DND-41 (cell line): ENCODE measurements at regions not wholly inside any gene's neighbourhood (a gene's known extent, or its start where the extent isn't known, plus 50 kb on each side); places are given as distances from the start of the nearest gene placed in this dataset.

Experiments
- ATAC-seq: fragments of 200-7000 bp; cut with Tn5 transposase; 3 replicates; pipeline ENCODE4 v1.9.1; 2021; ENCODE audit warnings: low read depth; ENCODE audit not compliant: insufficient read depth
- DNase-seq: peaks from one replicate; pipeline ENCODE4 v3.0.0-alpha.2; 2020
- H2AFZ ChIP-seq: 2 replicates; pipeline ENCODE4 v1.6.0; 2012; ENCODE audit warnings: low read depth, low read length
- H3K27ac ChIP-seq: 2 replicates; pipeline ENCODE4 v1.5.1; 2012; ENCODE audit warnings: low read length, inconsistent platforms
- H3K27me3 ChIP-seq: fragments of 200-600 bp; sonication (generic); 2 replicates; pipeline ENCODE4 v1.6.0; 2012; ENCODE audit warnings: low read length, mild to moderate bottlenecking, inconsistent platforms; ENCODE audit not compliant: insufficient read depth, poor library complexity
- H3K36me3 ChIP-seq: 2 replicates; pipeline ENCODE4 v1.5.1; 2012; ENCODE audit warnings: low read length, inconsistent platforms; ENCODE audit not compliant: insufficient read depth
- H3K4me1 ChIP-seq: 2 replicates; pipeline ENCODE4 v1.5.1; 2012; ENCODE audit warnings: mild to moderate bottlenecking, low read length; ENCODE audit not compliant: insufficient read depth
- H3K4me2 ChIP-seq: 2 replicates; pipeline ENCODE4 v1.6.0; 2012; ENCODE audit warnings: mild to moderate bottlenecking, moderate library complexity, low read length, inconsistent platforms; ENCODE audit not compliant: insufficient read depth
- H3K4me3 ChIP-seq, 2 experiments: fragments of 200-600 bp in 1 of 2; shearing (Covaris generic) in 1 of 2; 2 replicates each; pipeline ENCODE4 v1.5.1; 2012 to 2016; ENCODE audit warnings: inconsistent platforms in 2 of 2, low read length in 2 of 2, mild to moderate bottlenecking in 2 of 2, low read depth in 1 of 2, moderate library complexity in 1 of 2
- H3K79me2 ChIP-seq: 2 replicates; pipeline ENCODE4 v1.6.0; 2012; ENCODE audit warnings: low read length, inconsistent platforms; ENCODE audit not compliant: insufficient read depth
- H3K9ac ChIP-seq: 2 replicates; pipeline ENCODE4 v1.6.0; 2012; ENCODE audit warnings: low read depth, mild to moderate bottlenecking, inconsistent platforms, low read length, moderate library complexity
- H3K9me3 ChIP-seq: 2 replicates; pipeline ENCODE4 v1.5.1; 2012; ENCODE audit warnings: low read length, moderate library complexity, mild to moderate bottlenecking, inconsistent platforms; ENCODE audit not compliant: insufficient read depth, severe bottlenecking
- H4K20me1 ChIP-seq: 2 replicates; pipeline ENCODE4 v1.6.0; 2012; ENCODE audit warnings: low read length; ENCODE audit not compliant: insufficient read depth
- CTCF ChIP-seq: IDR thresholded peaks from 2 replicates; pipeline ENCODE4 v1.5.1; 2012; ENCODE audit warnings: borderline replicate concordance, low read length, moderate library complexity, mild to moderate bottlenecking; ENCODE audit not compliant: poor library complexity, severe bottlenecking; ENCODE audit errors: extremely low read depth
- EZH2 ChIP-seq: IDR thresholded peaks from 3 replicates; pipeline ENCODE4 v1.6.1; 2012; ENCODE audit warnings: borderline replicate concordance, low read depth, mild to moderate bottlenecking, moderate library complexity, low read length, inconsistent platforms; ENCODE audit not compliant: severe bottlenecking

GRCh38 chr5:98095072-98095471, 678.4 kb upstream of the RGMB start:
- H2AFZ ChIP-seq: no peak overlapping the region
- ATAC-seq: no peak

GRCh38 chr5:98096155-98096554, 677.3 kb upstream of the RGMB start:
- H2AFZ ChIP-seq: no peak overlapping the region
- H3K4me1 ChIP-seq: no peaks in the 10 kb centered on the region
- no peaks in the 10 kb centered on the region for H4K20me1 ChIP-seq
- DNase-seq (no peak), ATAC-seq (no peak)
- H3K36me3 ChIP-seq: no peaks in the 10 kb centered on the region
- H3K27ac ChIP-seq: no peak overlapping the region
- no peaks in the 10 kb centered on the region for H3K9me3 ChIP-seq
- H3K4me2 ChIP-seq: no peak overlapping the region
- no peaks in the 10 kb centered on the region for H3K79me2 ChIP-seq
- no peaks in the 10 kb centered on the region for H3K27me3 ChIP-seq
- no peak overlapping the region for H3K4me3 ChIP-seq
- TF ChIP-seq EZH2 (no peak), CTCF (no peak)
- no peak overlapping the region for H3K9ac ChIP-seq

More at GRCh38 chr5:98095072-98095471, 678.4 kb upstream of the RGMB start:
- H3K9ac ChIP-seq: no peak overlapping the region
- TF ChIP-seq CTCF (no peak), EZH2 (no peak)
- no peaks in the 10 kb centered on the region for H4K20me1 ChIP-seq
- H3K4me2 ChIP-seq: no peak overlapping the region
- H3K9me3 ChIP-seq: no peaks in the 10 kb centered on the region
- H3K79me2 ChIP-seq: no peaks in the 10 kb centered on the region
- no peak overlapping the region for H3K4me3 ChIP-seq
- H3K4me1 ChIP-seq: no peaks in the 10 kb centered on the region
- H3K27ac ChIP-seq: no peak overlapping the region
- H3K27me3 ChIP-seq: no peaks in the 10 kb centered on the region
- DNase-seq: no peak
- no peaks in the 10 kb centered on the region for H3K36me3 ChIP-seq

GRCh38 chr5:98099448-98100105, 673.9 kb upstream of the RGMB start:
- H3K4me3 ChIP-seq: no peak overlapping the region
- no peak overlapping the region for H3K4me2 ChIP-seq
- no peak overlapping the region for H2AFZ ChIP-seq
- H3K9me3 ChIP-seq: no peaks in the 10 kb centered on the region
- no peak overlapping the region for H3K9ac ChIP-seq
- H3K27me3 ChIP-seq: no peaks in the 10 kb centered on the region
- no peaks in the 10 kb centered on the region for H3K36me3 ChIP-seq
- ATAC-seq (no peak), DNase-seq (no peak)
- no peak overlapping the region for H3K27ac ChIP-seq
- no peaks in the 10 kb centered on the region for H3K79me2 ChIP-seq
- no peaks in the 10 kb centered on the region for H3K4me1 ChIP-seq
- TF ChIP-seq EZH2: no peak
- no peak for TF ChIP-seq CTCF
- no peaks in the 10 kb centered on the region for H4K20me1 ChIP-seq
